Activated T-helper 1 cell treated with anti-CD3 and anti-CD28 coated beads, Interleukin-2, amount 50 U/mL, for 16 hours (primary cell): ENCODE measurements at regions not wholly inside any gene's neighbourhood (a gene's known extent, or its start where the extent isn't known, plus 50 kb on each side); places are given as distances from the start of the nearest gene placed in this dataset.
"Not testable (repeated sequence)": the region's sequence is repeated elsewhere in the genome, so short reads cannot be mapped to it uniquely, and the experiment has no call there.

Source experiments
- DNase-seq, 2 donors: peaks; one replicate each; pipeline ENCODE4 v3.0.0-alpha.2; 2020; ENCODE audit warnings: low read depth in 1 of 2, low spot score in 1 of 2

DNA sequence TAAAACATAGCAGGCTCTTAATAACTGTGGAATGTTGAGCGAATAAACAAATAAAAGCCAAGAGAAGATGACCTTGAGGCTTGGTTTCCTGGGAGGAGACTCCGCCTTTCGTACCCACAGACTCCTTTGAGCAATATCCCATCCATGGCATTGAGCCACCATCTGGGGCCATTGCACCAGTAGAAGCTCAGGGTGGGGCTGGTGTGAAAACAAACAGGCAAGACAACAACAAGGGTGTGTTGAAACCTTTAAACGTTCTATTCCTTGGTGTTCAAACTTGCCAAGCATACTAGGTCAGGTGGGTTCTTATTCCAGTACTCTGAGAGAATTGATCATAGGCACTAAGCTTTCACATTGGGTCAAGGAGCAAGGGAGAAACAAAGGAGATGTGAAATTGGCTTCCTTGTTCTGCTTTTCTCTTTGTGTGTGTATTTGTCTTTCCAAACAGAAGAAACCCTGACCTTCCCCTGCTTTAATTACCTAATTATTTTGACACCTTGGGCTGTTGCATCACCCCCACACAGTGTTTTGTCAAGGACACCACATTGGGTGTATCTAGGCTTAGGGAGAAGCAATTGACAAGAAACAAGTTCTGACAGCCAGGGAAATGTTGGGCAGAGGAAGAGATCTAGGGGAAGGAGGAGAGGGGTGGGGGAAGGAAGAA is 105.1 kb upstream of the BCL6 start:
- DNase-seq = no peak

DNA sequence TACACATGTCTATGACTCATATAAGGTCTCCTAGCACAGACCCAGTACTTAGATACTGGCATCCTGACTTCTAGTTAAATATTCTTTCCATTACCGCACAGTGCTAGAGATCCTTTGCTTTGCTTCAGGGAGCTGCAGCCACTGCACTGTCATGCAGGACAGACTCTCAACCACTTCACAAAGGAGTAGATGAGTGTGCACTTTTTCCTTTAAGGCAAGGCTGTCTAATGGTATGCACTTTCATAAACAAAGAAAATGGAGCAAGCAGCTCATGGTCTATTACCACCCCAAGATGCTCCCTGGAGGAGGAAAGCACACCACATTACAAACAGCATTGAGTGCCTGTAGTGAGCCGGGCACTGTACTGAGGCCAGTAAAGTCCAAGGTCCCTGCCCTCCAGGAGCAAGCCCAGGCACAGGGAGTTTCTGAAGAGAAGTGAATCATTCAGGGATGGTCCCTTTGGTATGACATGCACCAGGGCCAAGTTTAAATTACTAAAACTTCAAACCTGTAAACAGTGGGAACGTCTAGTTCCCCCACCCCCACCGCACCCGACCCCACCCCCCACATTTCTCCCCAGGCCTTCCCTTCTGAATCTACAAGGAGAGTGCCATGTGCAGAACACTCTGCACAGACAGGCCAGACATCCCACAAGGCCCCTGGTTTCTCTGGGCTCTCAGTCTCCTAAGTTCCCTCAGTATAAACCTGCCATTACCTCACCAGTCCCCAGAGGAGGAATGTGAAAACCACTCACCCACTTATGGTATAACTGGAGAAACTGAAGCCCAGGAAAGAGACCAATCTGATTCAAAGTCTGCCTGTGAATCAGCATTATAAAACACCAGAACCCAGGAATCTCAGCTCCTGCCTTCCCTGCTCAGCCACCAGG is 107.8 kb upstream of the BCL6 start:
- no peak for DNase-seq

DNA sequence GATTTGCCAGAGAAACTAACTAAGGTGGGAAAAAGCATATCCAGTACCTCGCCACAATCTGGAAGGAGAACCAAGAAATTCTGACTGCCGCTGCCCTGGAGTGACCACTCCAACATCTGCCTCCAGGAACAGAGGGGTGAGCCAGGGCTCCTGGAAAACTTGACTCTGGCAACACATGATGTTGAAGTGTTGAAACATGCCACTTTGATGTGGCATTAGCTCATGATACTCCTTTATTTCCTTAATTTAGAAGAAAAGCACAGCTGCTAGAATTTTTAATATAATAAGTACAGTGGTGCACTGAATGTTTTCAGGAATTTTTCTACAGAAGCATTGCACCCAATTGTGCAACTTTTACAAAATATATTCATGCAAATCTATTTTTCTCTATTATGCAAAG is 109.9 kb upstream of the BCL6 start:
- no peak for DNase-seq

DNA sequence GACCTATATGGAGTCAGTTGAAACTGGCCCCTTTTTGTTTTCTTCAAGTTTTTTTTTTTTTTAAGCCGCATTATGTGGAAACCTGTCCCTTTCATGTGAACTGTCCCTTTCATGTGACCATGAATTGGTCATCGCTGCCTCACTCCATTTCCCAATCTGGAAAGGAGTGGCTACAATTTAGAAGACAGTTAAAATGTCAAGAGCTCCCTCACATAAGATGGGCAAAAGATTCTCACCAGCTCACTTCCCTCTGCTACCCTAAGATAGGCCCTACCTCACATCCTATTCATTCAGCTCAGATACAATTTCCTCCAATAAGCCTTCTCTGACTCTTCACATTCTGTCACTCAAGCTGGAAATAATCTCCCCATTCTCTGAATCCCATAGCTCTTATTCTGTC is 111.3 kb upstream of the BCL6 start:
- DNase-seq = no peak

DNA sequence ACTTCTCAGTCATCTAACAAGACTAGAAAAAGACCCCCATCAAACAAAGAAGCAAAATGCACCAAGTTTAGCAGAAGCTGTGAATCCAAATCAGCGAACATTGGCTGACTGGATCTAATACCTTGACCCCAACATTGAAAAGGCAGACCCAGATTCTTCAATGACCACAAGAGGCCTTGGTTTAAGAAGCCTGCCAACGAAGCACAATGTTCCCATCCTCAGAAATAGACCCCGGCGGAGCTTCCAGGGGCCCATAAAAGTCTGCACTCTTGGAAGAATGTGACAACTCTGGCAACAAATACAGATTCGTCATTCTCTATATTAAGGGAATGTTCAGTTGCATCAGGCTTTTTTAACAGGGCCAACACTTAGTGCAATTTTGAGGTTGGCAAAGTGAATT is 112.8 kb upstream of the BCL6 start:
- no peak for DNase-seq

DNA sequence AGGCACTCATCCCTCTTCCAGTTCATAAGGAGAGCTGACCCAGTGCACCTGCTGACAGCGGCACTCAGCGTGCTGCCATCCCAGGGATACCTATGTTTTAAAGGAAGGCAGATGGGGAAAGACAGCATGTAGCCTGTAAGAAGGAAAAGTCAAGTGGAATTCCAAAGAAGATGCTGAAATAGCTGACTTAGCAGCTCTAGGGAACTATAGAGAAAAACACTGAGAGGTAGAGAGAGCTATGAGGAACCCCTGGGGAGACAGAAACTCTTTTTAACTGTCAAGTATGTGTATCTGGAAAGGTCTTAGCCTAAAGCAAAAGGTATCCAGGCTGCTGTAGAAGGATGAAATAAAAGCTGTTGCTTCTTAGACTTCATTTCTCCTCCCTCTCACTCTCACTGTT is 113.4 kb upstream of the BCL6 start:
- no peak for DNase-seq

DNA sequence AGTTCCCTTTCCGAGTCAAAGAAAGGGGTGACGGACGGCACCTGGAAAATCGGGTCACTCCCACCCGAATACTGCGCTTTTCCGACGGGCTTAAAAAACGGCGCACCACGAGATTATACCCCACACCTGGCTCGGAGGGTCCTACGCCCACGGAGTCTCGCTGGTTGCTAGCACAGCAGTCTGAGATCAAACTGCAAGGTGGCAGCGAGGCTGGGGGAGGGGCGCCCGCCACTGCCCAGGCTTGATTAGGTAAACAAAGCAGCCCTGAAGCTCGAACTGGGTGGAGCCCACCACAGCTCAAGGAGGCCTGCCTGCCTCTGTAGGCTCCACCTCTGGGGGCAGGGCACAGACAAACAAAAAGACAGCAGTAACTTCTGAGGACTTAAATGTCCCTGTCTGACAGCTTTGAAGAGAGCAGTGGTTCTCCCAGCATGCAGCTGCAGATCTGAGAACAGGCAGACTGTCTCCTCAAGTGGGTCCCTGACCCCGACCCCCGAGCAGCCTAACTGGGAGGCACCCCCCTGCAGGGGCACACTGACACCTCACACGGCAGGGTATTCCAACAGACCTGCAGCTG is 117.5 kb upstream of the BCL6 start:
- not testable (repeated sequence) for DNase-seq

DNA sequence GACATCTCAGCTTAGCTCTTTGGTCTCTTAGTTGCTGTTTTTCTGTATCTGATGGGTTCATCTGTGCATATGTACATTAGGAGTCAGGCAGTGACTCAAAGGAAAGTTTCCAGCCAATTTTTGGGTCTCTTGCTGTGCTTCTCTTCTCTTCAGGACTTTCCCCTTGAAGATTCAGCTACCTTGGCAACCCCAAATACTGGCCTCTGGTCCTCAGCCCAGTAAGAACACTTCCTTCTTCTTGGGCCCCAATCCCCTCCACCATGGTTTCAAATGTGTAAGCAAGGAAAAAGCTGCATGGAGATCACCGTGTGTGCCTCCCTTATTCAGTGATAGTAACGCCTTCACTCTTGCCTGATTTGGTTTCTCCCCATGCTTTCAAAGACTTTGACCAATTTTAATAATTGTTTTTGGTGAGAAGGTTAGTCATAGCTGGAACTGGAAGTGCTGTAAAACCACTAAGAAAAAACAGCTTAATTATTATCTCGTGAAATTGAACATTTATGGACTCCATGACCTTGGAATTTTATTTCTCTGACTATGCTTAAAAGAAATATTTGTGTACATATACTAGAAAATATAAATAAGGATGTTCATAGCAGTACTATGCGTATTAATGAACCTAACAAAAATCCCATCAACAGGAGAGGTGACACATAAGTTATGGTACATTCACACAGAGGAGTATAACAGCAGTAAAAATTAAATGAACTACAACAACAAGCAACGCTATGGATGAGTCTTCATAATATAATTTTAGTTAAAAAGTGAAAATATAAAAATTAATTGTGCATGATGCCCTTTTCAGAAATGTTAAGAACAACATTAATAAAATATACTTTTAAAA is 125.3 kb upstream of the BCL6 start:
- DNase-seq = no peak

DNA sequence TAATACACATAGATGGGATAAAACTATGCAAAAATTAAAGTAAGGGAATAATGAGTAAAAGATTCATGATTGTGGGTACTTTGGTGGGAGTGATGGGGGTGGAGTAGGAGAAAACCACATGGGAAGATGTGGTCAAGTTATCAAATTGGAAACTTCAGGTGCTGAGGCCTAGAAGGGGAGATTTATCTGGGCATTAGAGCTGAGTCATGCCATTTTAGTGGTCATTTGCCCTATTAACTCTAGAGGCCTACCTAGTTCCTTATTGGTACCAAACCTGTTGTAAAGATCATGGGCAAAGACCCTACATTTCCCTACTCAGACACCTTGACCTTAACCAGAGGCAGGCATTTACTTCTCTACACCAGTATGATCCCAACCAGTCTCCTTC is 125.9 kb upstream of the BCL6 start:
- DNase-seq = no peak

DNA sequence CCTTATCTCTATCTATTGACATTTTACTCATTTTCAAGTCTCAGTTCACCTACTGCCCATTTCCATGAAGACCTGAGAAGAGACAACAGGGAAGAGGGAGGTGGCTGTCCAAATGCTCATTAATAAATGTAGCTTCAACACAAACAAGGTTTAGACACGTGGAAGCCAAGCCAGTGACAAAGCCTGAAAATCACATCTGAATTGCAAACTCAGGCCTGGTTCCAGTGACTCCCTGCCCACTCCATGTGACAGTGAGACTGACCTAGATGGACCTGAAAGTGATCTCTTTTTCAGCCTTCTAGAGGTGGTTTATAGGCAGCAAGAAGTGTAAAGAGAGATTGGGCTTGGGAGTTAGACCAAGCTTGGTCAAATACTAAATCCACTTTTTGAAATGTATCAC is 126.6 kb upstream of the BCL6 start:
- no peak for DNase-seq

DNA sequence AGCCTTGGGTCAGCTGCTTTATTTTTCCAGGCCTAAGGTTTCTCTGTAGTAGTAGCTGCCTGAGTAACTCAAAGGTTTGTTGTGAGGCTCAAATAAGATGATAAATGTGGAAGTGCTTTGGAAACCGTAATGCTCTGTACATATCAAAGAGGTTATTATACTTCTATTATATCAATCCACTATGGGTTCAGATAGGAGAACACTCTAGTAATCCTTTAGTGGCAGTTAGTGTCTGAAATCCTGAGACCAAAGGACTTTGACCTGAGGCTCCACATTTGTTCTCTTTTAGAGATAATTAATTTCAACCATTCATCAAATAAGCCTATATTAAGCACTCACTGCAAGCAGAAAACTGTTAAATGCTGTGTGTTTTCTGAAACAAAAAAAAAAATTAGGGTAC is 128.6 kb upstream of the BCL6 start:
- DNase-seq = no peak

DNA sequence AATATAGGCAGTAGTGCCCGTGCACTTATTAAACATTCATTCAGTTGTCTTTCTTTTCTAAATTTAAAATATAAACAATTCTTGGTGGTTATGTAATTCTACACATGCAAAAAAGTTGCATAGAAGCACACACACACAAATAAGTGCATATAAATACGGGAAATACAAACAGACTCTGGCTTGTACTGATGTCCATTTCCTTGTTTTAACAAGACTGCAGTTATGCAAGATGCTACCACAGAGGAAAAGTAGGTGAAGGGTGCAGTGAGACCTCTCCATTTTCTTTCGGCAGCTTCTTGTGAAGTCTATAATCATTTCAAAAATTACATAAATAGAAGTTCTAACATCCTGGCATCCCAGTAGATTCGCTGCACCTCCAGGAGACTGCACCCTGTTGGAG is 130.6 kb upstream of the BCL6 start:
- no peak for DNase-seq

DNA sequence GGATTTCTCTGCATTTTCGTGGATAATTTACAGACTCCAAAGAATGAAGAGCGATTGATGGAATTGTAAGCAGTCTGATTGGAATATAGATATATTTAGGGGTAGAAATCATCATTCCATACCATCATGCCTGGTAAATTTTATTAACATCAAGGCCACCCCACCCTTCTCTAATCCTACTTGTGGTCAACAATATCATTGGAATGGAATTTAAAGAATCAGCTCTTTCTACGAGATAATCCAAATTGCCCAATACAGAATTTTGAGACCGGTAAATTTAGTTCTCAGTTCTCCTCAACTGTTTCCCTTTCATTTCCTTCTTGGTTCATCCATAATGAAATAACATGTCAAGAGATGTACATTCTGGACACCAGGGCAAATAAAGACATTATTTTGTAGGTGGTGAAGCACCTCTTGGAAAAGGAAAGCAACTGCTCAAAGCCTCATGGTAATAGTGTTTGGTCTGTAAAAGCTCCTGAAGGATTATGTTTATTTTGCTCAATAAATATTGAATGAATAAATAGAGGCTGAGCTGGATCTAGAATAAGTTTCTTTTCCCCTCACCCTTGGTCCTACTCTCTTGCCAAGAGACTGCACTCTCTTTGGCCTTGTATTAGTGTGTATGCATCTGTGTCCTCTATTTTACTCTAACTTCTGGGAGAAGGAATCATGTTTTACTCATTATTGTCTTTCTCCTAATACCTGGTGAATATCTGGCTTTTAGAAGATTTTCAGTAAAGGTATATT is 133.7 kb upstream of the BCL6 start:
- no peak for DNase-seq

DNA sequence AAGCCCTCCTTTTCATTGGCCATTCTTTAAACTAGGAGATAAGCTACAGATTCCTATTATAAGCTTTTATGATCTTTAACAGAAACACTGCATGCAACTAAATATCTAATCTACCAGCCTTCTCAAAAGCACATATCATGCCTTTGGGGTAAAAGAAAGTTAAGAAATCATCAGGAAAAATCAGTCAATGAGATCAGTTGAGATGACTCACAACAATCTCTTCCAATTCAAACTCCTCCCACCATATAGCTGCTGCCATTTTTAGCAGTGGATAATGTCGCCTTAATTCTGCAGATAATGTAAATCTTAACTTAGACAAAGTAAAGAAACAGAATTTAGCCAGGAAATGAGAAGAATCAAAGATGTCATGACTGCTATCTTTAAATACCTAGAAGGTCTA is 135.2 kb upstream of the BCL6 start:
- no peak for DNase-seq

DNA sequence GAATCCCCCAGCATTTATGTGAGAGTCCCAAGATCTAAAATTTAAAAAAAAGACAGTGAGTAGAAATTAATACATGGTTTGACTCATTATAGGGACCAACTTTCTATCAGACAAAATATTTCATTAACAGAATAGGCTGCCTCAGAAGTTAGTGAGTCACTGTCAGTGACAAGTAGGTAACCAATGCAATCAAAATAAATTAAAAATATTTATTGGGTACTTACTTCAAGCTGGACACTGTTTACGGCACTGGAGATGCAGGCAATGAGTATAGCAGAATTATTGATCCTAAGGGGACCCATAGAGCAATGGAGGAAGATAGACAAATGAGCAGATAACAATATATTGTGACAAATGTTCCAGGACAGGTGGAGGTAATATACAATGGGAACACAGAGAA is 135.6 kb upstream of the BCL6 start:
- DNase-seq = no peak

DNA sequence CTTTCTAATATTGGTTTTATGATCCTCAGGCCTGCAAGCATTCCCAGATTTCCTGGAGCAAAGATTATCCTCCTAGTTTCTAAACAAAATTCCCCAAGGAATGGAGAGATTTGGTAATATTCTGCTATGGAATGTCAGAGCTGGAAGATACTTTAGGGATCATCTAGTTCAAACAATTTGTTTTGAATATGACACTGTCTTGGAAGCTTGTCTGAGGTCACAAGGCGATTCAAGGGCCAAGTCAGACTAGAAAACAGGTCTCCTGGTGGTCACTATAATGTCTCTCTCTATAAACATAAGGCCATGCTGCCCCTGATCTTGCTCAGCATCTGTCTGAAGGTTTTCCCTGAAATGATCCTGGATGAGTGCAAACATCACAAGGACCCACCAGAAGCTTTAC is 143.4 kb upstream of the BCL6 start:
- DNase-seq = no peak

DNA sequence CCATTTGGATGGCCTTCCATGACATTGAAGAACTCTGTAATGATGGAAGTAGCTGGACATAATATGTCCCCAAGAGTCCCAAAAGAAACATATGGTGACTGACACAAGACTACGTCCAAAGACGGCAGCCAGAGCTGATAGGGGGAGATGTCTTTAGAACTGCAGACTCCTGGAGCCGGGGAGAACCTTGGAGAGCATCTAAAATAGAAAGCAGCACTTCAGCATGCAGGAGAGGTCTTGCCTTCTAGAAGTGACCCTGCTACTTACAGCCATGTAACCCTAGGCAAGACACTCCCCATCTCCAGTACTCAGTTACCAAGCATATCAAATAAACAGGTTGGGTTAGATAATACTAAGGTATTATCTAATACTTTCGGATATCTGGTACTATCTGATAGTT is 143.8 kb upstream of the BCL6 start:
- DNase-seq = no peak

DNA sequence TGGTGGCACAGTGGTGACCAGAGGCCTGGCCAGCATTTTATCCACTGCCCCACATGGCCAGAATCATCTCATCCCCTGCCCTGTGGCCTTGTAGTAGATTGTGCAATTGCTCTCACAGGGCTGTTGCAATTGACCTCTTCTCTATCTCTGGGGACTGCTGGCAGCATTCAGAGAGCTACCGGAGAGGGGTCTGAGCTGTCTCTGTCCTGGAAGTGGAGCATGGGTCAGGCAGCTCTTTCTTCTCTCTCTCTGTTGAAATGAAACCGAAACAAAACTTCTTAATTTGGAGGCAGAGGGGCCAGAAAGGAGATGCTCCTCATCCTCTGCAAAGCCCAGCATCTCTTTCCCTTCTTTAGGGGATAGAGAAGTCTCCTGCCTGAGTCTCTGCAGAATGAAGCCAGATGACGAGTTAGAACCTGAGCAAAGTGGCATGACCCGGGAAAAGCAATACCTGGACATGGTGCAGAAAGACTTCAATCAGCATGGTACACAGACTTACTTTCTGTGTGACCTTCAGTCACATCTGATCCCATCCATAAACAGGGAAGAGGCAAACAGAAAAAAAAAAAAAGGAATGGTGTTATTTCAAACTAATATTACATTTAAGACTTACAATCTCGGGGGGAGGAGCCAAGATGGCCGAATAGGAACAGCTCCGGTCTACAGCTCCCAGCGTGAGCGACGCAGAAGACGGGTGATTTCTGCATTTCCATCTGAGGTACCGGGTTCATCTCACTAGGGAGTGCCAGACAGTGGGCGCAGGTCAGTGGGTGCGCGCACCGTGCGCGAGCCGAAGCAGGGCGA is 144.5 kb upstream of the BCL6 start:
- DNase-seq = no peak

DNA sequence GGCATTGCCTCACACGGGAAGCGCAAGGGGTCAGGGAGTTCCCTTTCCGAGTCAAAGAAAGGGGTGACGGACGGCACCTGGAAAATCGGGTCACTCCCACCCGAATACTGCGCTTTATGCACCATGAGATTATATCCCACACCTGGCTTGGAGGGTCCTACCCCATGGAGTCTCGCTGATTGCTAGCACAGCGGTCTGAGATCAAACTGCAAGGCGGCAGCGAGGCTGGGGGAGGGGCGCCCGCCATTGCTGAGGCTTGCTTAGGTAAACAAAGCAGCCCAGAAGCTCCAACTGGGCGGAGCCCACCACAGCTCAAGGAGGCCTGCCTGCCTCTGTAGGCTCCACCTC is 145.1 kb upstream of the BCL6 start:
- DNase-seq = not testable (repeated sequence)

DNA sequence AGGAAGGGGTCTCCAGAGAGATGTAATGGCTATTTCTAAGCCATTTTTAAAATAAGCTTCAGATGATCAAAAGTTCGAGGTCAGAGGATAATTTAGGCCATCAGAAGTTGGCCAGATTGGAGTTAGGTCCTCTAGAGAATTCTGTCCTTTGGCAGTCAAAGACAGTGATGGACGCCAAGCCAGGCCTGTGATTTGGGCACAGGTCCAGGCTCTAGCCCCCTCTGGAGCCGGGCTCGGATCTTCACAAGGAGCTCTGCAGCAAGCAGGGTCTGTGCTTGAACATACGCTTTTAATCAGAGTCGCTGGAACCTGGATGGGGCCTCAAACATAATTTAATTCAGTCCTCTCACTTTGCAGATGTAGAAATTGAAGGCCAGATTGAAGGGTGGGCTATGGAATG is 151.4 kb upstream of the BCL6 start:
- no peak for DNase-seq
